K562 (cell line): ENCODE measurements at regions not wholly inside any gene's neighbourhood (a gene's known extent, or its start where the extent isn't known, plus 50 kb on each side); places are given as distances from the start of the nearest gene placed in this dataset.
"Not testable (repeated sequence)": the region's sequence is repeated elsewhere in the genome, so short reads cannot be mapped to it uniquely, and the experiment has no call there.

Experiments
- ATAC-seq: fragments of 200-7000 bp; cut with Tn5 transposase; 3 replicates; pipeline ENCODE4 v1.9.1; 2020; ENCODE audit warnings: moderate library complexity
- BruUV-seq: library from RNA; stranded (reverse); fragments of 400-500 nt; replicated peaks from 2 replicates; lab custom pipeline; 2021; lab: Mats Ljungman, UMichigan
- CTCF ChIA-PET: fragments of 300-600 bp; formaldehyde crosslinking; extraction: SDS; loops from one replicate; lab custom pipeline; 2021; ENCODE audit warnings: low intra/inter-chr PET ratio; lab: Yijun Ruan, JAX
- POLR2A ChIA-PET: fragments of 300-600, 350-650 bp; sonication (Branson Sonifier 250); formaldehyde crosslinking; extraction: SDS; loops from one replicate; lab custom pipeline; 2021; ENCODE audit warnings: antibody characterized with exemption, inconsistent platforms; lab: Yijun Ruan, JAX
- DNase-seq, 4 experiments: peaks; one replicate each; pipeline versions ENCODE4 v3.0.0 to v3.0.0-alpha.2; 2011 to 2018; ENCODE audit warnings: low spot score in 3 of 4, mixed read lengths in 3 of 4; ENCODE audit errors: extremely low read depth in 1 of 4
- FAIRE-seq: peaks from 2 replicates; lab custom pipeline; 2011; peaks lifted over from hg19 to GRCh38; lab: Jason Lieb, UNC
- H2AFZ ChIP-seq: 2 replicates; pipeline ENCODE4 v1.6.0; 2011; ENCODE audit warnings: low read depth, low read length, control low read depth, inconsistent platforms
- H3K27ac ChIP-seq: fragments of 200-600 bp; 3 replicates; pipeline ENCODE4 v1.8.0; 2011; ENCODE audit warnings: low read depth, mild to moderate bottlenecking, control low read depth, inconsistent platforms, low read length, moderate library complexity, mixed read lengths; ENCODE audit errors: extremely low read depth
- H3K27me3 ChIP-seq, 2 experiments: fragments of 300-600 bp in 1 of 2; 2 replicates in 1 of 2; 3 replicates in 1 of 2; pipeline versions ENCODE4 v1.6.0 to v1.8.0; 2011; ENCODE audit warnings: inconsistent platforms in 2 of 2, low read length in 2 of 2, mild to moderate bottlenecking in 1 of 2, mixed read lengths in 1 of 2, moderate library complexity in 1 of 2; ENCODE audit not compliant: control insufficient read depth in 2 of 2, insufficient read depth in 2 of 2
- H3K36me3 ChIP-seq: fragments of 300-600 bp; 3 replicates; pipeline ENCODE4 v1.8.0; 2011; ENCODE audit warnings: mild to moderate bottlenecking, low read length, inconsistent platforms; ENCODE audit not compliant: control insufficient read depth, insufficient read depth
- H3K4me1 ChIP-seq, 2 experiments: fragments of 200-600 bp in 1 of 2; replicated peaks in 1 of 2; 2 replicates in 1 of 2; 3 replicates in 1 of 2; pipeline versions ENCODE4 v1.5.1 to v1.8.0; 2011; ENCODE audit warnings: inconsistent platforms in 2 of 2, low read length in 2 of 2, mild to moderate bottlenecking in 1 of 2, mixed read lengths in 1 of 2, moderate library complexity in 1 of 2; ENCODE audit not compliant: control insufficient read depth in 2 of 2, insufficient read depth in 2 of 2
- H3K4me2 ChIP-seq: 2 replicates; pipeline ENCODE4 v1.6.1; 2011; ENCODE audit warnings: low read length, control low read depth, inconsistent platforms, mixed read lengths; ENCODE audit not compliant: insufficient read depth
- H3K4me3 ChIP-seq: fragments of 200-600 bp; sonication (generic), shearing (Covaris generic); 2 replicates; pipeline ENCODE4 v1.5.1; 2016; ENCODE audit warnings: control low read depth, inconsistent platforms
- H3K79me2 ChIP-seq: fragments of 200-600 bp; 3 replicates; pipeline ENCODE4 v1.8.0; 2011; ENCODE audit warnings: low read length, inconsistent platforms; ENCODE audit not compliant: control insufficient read depth, insufficient read depth
- H3K9ac ChIP-seq, 2 experiments: 2 replicates each; pipeline versions ENCODE4 v1.6.0 to v1.6.1; 2011; ENCODE audit warnings: low read depth in 2 of 2, low read length in 2 of 2, control low read depth in 1 of 2, inconsistent platforms in 1 of 2, mild to moderate bottlenecking in 1 of 2, mixed read lengths in 1 of 2; ENCODE audit not compliant: insufficient read depth in 1 of 2
- H3K9me1 ChIP-seq: one replicate; pipeline ENCODE4 v1.6.0; 2011; ENCODE audit warnings: inconsistent platforms, mild to moderate bottlenecking, low read length, moderate library complexity; ENCODE audit not compliant: control insufficient read depth, insufficient read depth
- H3K9me3 ChIP-seq: replicated peaks from 2 replicates; pipeline ENCODE4 v1.5.1; 2011; ENCODE audit warnings: low read depth, low read length, inconsistent platforms; ENCODE audit not compliant: control insufficient read depth, insufficient read depth
- H4K20me1 ChIP-seq: replicated peaks from 2 replicates; pipeline ENCODE4 v1.6.1; 2011; ENCODE audit warnings: low read length, inconsistent platforms, mixed read lengths; ENCODE audit not compliant: control insufficient read depth, insufficient read depth
- CTBP1 ChIP-seq: fragments of 450-650 bp; IDR thresholded peaks from 2 replicates; pipeline ENCODE4 v1.6.1; 2016; ENCODE audit warnings: borderline replicate concordance
- EGR1 ChIP-seq: fragments of 450-650 bp; conservative IDR thresholded peaks from 2 replicates; pipeline ENCODE4 v1.6.1; 2017; ENCODE audit warnings: mild to moderate bottlenecking
- EP400 ChIP-seq: fragments of 450-650 bp; IDR thresholded peaks from 2 replicates; pipeline ENCODE4 v1.6.1; 2017; ENCODE audit warnings: antibody characterized with exemption, mild to moderate bottlenecking, moderate library complexity
- FOXK2 ChIP-seq, 2 experiments: fragments of 450-650 bp; IDR thresholded peaks in 1 of 2; conservative IDR thresholded peaks in 1 of 2; 2 replicates each; pipeline ENCODE4 v1.6.1; 2016; ENCODE audit warnings: low read depth in 2 of 2, mild to moderate bottlenecking in 1 of 2
- NFRKB ChIP-seq: fragments of 450-650 bp; IDR thresholded peaks from 2 replicates; pipeline ENCODE4 v1.6.1; 2016; ENCODE audit warnings: low read depth
- NR2C2 ChIP-seq, 2 experiments: fragments of 200-800 bp in 1 of 2; sonication (Bioruptor generic) in 1 of 2; sonication (generic) in 1 of 2; formaldehyde crosslinking in 1 of 2; IDR thresholded peaks; 2 replicates each; pipeline versions ENCODE4 v1.6.1 to v1.8.0; 2016 to 2022; ENCODE audit warnings: mild to moderate bottlenecking in 1 of 2, missing compliant biosample characterization in 1 of 2, missing genetic modification characterization in 1 of 2, missing genetic modification reagents in 1 of 2
- NRF1 ChIP-seq, 2 experiments: fragments of 450-650 bp; IDR thresholded peaks in 1 of 2; conservative IDR thresholded peaks in 1 of 2; 2 replicates each; pipeline ENCODE4 v1.6.1; 2014; ENCODE audit warnings: mild to moderate bottlenecking in 2 of 2
- PHF8 ChIP-seq: fragments of 200-600 bp; sonication (generic); IDR thresholded peaks from 2 replicates; pipeline ENCODE4 v1.6.1; 2012; ENCODE audit warnings: mixed run types, mild to moderate bottlenecking, inconsistent platforms, low read length, moderate library complexity, borderline replicate concordance
- POLR2A ChIP-seq: fragments of 450-650 bp; conservative IDR thresholded peaks from 2 replicates; pipeline ENCODE4 v1.6.1; 2016
- POLR2B ChIP-seq: fragments of 450-650 bp; IDR thresholded peaks from 2 replicates; pipeline ENCODE4 v1.6.1; 2018; ENCODE audit warnings: low read depth; ENCODE audit not compliant: partially characterized antibody
- POLR2G ChIP-seq: fragments of 200-400 bp; formaldehyde crosslinking; IDR thresholded peaks from 2 replicates; pipeline ENCODE4 v1.6.1; 2017; ENCODE audit warnings: low read depth, mild to moderate bottlenecking, antibody characterized with exemption, low read length, moderate library complexity
- RBFOX2 ChIP-seq: fragments of 200-400 bp; formaldehyde crosslinking; IDR thresholded peaks from 2 replicates; pipeline ENCODE4 v1.6.1; 2017; ENCODE audit warnings: low read depth, mild to moderate bottlenecking, low read length, moderate library complexity
- WGBS: fragments of 100-300 bp; shearing (Covaris generic); methylation state at CpG from one replicate; pipeline ENCODE4 v1.1.6; 2016; ENCODE audit warnings: low coverage, mixed read lengths; ENCODE audit not compliant: insufficient coverage; ENCODE audit errors: missing lambda C conversion rate; 5-methylcytosine and 5-hydroxymethylcytosine counted together
- in situ Hi-C: fragments of 300-500 bp; cut with MboI; formaldehyde crosslinking; loops from 4 replicates; pipeline ENCODE4 v1.15.0; 2018; ENCODE audit warnings: inconsistent platforms, mixed read lengths
- intact Hi-C: fragments of 100-400 bp; cut with micrococcal nuclease; formaldehyde crosslinking; loops from 2 replicates; pipeline ENCODE4 v1.14.2; 2022

- WGBS = 7% methylated on average over 7 of the region's 29 CpGs
- H3K79me2 ChIP-seq; CTCF ChIA-PET; H3K36me3 ChIP-seq; intact Hi-C loops; H3K9me1 ChIP-seq; H3K27me3 ChIP-seq; DNase-seq; H3K4me2 ChIP-seq; ATAC-seq; H3K9me3 ChIP-seq; in situ Hi-C loops; FAIRE-seq; POLR2A ChIA-PET; H4K20me1 ChIP-seq; H3K27ac ChIP-seq; H3K4me1 ChIP-seq; TF ChIP-seq NR2C2 (CRISPR knock-in tag; IDR thresholded peaks at IDR 0.05): not testable (repeated sequence)
- TF ChIP-seq NFRKB (0 out of 2 replicates have a peak, but pooled peaks have one; percentile 60), PHF8 (peak; percentile 21; the same call in 1 of the 2 replicates), NRF1 (conservative IDR thresholded peaks at IDR 0.05 in 1 of 2, IDR thresholded peaks at IDR 0.05 in 1 of 2) (peak; percentile 65 to 74), POLR2G (peak; percentile 41), NR2C2 (tag; IDR thresholded peaks at IDR 0.05) (peak; percentile 31; the same call in 1 of the 2 replicates), EP400 (0 out of 2 replicates have a peak, but pooled peaks have one; percentile 18), POLR2B (peak; percentile 37), RBFOX2 (peak; percentile 49), CTBP1 (peak; percentile 22; the same call in 1 of the 2 replicates), POLR2A (peak; percentile 60), EGR1 (peak; percentile 31; the same call in 1 of the 2 replicates), FOXK2 (conservative IDR thresholded peaks at IDR 0.05 in 1 of 2, IDR thresholded peaks at IDR 0.05 in 1 of 2; ENCODE audit: low read depth in 2 of 2) (peak in 1 of 2 experiments; percentile 76; a peak in 3 of 4 replicates)
- Histone ChIP-seq H3K4me3 (0 out of 2 replicates have a peak overlapping the region, but pooled peaks have one; percentile 13), H3K9ac (0 out of 4 replicates have a peak overlapping the region, but pooled peaks of 1 of the 2 experiments have one; percentile 44), H2AFZ (peak overlapping the region; percentile 77; the same call in 1 of the 2 replicates)
- BruUV-seq = TSS peak; percentile 83
Measured at GRCh38 chr13:19109225-19109624, 72.4 kb downstream of the TUBA3C start.
